Stomach smooth muscle (tissue), 2 donors: ENCODE measurements at regions not wholly inside any gene's neighbourhood (a gene's known extent, or its start where the extent isn't known, plus 50 kb on each side); places are given as distances from the start of the nearest gene placed in this dataset.
"Not testable (repeated sequence)": the region's sequence is repeated elsewhere in the genome, so short reads cannot be mapped to it uniquely, and the experiment has no call there.

Experiments
- H3K27ac ChIP-seq: one replicate; pipeline ENCODE4 v1.7.0; 2013; ENCODE audit warnings: mild to moderate bottlenecking, low read length, inconsistent platforms
- H3K27me3 ChIP-seq, 2 donors: one replicate each; pipeline ENCODE4 v1.7.0; 2013; ENCODE audit warnings: low read length in 2 of 2; ENCODE audit not compliant: insufficient read depth in 2 of 2, control insufficient read depth in 1 of 2
- H3K36me3 ChIP-seq, 2 donors: one replicate each; pipeline ENCODE4 v1.7.0; 2013; ENCODE audit warnings: low read length in 2 of 2; ENCODE audit not compliant: control insufficient read depth in 2 of 2, insufficient read depth in 2 of 2
- H3K4me1 ChIP-seq: one replicate; pipeline ENCODE4 v1.7.0; 2013; ENCODE audit warnings: low read length; ENCODE audit not compliant: control insufficient read depth, insufficient read depth
- H3K4me3 ChIP-seq, 2 donors: one replicate each; pipeline ENCODE4 v1.7.0; 2013; ENCODE audit warnings: low read length in 2 of 2
- H3K9ac ChIP-seq, 2 donors: one replicate each; pipeline ENCODE4 v1.7.0; 2013; ENCODE audit warnings: low read length in 2 of 2, mild to moderate bottlenecking in 1 of 2
- H3K9me3 ChIP-seq, 2 donors: one replicate each; pipeline ENCODE4 v1.7.0; 2013; ENCODE audit warnings: low read length in 2 of 2; ENCODE audit not compliant: control insufficient read depth in 2 of 2
- donor health status: healthy.
- donor health status: Pancreatic carcinoma.

GRCh38 chr9:89952401-89952800 is 347.6 kb downstream of the GADD45G start:
- H3K4me3 ChIP-seq: no peak overlapping the region
- no peaks in the 10 kb centered on the region for H3K27me3 ChIP-seq
- no peak overlapping the region for H3K27ac ChIP-seq
- peaks cover 0 to 2% of the 10 kb centered on the region in 2 donors for H3K9me3 ChIP-seq
- no peak overlapping the region for H3K9ac ChIP-seq
- H3K4me1 ChIP-seq: peaks cover 19% of the 10 kb centered on the region
- H3K36me3 ChIP-seq: no peaks in the 10 kb centered on the region

- H3K4me3 ChIP-seq, H3K36me3 ChIP-seq, H3K27me3 ChIP-seq, H3K9me3 ChIP-seq, H3K27ac ChIP-seq, H3K9ac ChIP-seq: not testable (repeated sequence)
- peaks cover 19% of the 10 kb centered on the region for H3K4me1 ChIP-seq
Observed at GRCh38 chr9:89953263-89953662, 348.5 kb downstream of the GADD45G start.

DNA sequence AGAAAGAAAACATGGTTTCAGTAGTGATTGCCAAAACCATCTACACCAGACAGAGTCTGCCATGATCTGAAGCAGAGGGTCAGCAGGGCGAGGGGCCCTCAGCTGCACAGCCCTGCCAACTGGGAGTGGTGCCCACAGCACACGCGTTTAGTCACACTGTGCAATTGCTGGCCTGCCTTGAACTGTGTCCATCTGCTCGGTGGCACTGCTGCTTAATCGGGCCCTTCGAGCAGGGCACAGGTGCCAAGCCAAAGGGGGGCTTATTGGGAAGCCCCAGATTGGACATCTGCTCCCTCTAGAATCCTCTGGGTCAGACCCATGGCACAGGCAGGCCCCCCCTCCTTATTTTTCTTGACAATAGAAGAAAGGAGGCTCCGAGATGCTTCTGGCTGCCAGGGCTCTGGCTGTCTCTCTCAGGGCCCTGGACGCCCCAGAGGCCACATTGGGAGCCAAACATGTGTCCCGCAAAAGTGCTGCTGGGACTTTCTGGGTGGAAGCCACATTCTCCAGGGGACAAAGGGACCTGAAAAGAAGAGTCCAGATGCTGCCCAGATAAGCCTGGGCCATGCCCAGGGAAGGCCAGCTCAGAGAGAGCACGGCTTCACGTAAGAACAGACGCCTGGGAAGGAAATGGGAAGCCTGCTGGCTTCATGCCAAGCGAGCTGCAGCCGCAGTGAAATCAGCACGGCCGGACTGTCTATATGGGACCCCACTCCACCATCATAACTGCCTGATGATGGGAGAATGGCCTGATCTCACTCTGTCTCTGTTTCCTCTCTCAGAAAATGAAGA is 349.2 kb downstream of the GADD45G start:
- Histone ChIP-seq H3K36me3 (no peaks in the 10 kb centered on the region), H3K27me3 (no peaks in the 10 kb centered on the region), H3K9ac (no peak overlapping the region), H3K27ac (no peak overlapping the region), H3K9me3 (peaks cover 0 to 2% of the 10 kb centered on the region in 2 donors), H3K4me1 (peaks cover 19% of the 10 kb centered on the region), H3K4me3 (no peak overlapping the region)

DNA sequence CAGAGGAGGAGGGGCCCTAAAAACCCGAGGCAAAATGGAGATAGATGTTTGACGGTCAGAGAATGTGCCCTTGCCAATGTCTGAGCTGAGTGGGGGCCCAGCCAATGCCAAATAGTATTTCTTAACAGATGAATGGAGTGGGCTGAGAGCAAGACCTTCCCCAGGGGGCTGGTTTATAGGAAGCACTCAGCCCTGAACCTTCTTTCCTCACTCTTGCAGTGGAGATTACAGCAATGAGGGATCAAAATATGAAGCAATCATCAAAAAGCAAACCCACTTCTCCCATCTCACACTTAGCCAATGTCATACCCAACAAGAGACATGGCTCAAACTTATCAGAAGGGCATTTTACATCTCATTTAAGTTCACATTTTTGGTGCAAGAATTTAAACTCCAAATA is 350.3 kb downstream of the GADD45G start:
- peaks cover 0 to 2% of the 10 kb centered on the region in 2 donors for H3K9me3 ChIP-seq
- no peak overlapping the region for H3K27ac ChIP-seq
- no peak overlapping the region for H3K4me3 ChIP-seq
- H3K36me3 ChIP-seq: no peaks in the 10 kb centered on the region
- peaks cover 19% of the 10 kb centered on the region for H3K4me1 ChIP-seq
- H3K27me3 ChIP-seq: no peaks in the 10 kb centered on the region
- no peak overlapping the region for H3K9ac ChIP-seq

GRCh38 chr9:89955626-89956025 is 350.8 kb downstream of the GADD45G start:
- peaks cover 0 to 2% of the 10 kb centered on the region in 2 donors for H3K9me3 ChIP-seq
- H3K27me3 ChIP-seq: no peaks in the 10 kb centered on the region
- no peaks in the 10 kb centered on the region for H3K36me3 ChIP-seq
- H3K9ac ChIP-seq: no peak overlapping the region
- no peak overlapping the region for H3K27ac ChIP-seq
- no peak overlapping the region for H3K4me3 ChIP-seq
- peaks cover 19% of the 10 kb centered on the region for H3K4me1 ChIP-seq

DNA sequence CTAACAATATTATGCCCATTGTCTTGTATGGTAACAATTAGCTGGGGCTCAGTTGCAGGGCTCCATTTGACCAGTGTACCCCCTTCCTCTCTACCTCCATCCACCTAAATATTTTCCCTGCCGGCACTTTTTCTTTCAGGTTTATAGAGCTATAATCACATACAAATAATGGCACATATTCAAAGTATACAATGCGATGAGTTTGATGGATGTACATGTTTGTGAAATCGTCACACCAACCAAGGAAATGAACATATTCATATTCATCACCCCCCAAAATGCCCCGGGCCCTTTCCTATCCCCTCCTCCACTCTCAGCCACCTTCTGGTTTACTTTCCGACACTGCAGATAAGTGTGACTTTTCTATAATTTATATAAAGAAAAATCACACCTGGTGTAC is 351.5 kb downstream of the GADD45G start:
- Histone ChIP-seq H3K9ac (no peak overlapping the region), H3K27ac (no peak overlapping the region), H3K36me3 (no peaks in the 10 kb centered on the region), H3K4me3 (no peak overlapping the region), H3K4me1 (peaks cover 19% of the 10 kb centered on the region), H3K9me3 (peaks cover 0 to 2% of the 10 kb centered on the region in 2 donors), H3K27me3 (no peaks in the 10 kb centered on the region)

- peaks cover 22% of the 10 kb centered on the region for H3K4me1 ChIP-seq
- no peak overlapping the region for H3K27ac ChIP-seq
- H3K9me3 ChIP-seq: peaks cover 0 to 2% of the 10 kb centered on the region in 2 donors
- no peak overlapping the region for H3K9ac ChIP-seq
- no peak overlapping the region for H3K4me3 ChIP-seq
- H3K27me3 ChIP-seq: no peaks in the 10 kb centered on the region
- H3K36me3 ChIP-seq: no peaks in the 10 kb centered on the region
Observed at GRCh38 chr9:89956907-89957306, 352.1 kb downstream of the GADD45G start.

- Histone ChIP-seq H3K36me3 (no peaks in the 10 kb centered on the region), H3K9me3 (no peaks in the 10 kb centered on the region), H3K4me1 (peaks cover 32% of the 10 kb centered on the region), H3K9ac (no peak overlapping the region), H3K27ac (no peak overlapping the region), H3K27me3 (no peaks in the 10 kb centered on the region), H3K4me3 (no peak overlapping the region)
Observed at GRCh38 chr9:89958086-89958485, 353.3 kb downstream of the GADD45G start.

DNA sequence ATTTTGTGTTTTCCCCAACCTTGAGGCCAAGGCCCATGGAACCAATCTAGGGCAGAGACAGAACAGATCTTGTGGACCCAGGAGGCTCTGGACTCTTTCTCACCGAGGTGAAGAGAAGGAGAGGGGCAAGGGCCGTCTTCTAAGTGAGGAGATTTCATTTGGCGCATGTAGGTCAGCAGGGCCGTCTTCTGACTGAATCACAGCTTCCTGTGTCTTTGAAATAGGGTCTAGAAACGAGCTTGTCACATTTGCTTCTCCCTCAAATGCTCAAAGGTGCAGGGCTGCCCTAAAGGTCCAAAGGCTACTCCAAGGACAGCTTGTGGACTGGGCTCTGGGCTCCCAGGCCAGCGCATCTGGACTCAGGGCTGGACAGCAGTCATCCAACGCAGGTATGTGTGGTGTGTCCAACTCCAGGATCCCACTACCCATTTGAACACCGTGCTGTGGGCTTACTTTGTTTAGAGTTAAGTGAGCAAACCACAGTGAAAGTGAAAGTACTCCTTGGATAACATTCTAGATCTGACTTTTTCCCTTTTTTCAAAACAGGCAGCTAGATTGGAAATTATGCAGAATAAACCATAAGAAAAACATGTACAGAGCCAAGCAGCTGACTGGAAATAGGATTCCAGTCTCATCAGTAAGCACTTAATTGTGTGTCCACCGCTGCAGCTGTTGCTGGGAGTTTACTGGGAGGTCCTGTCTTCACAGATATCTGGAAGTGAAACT is 357.0 kb downstream of the GADD45G start:
- H3K27me3 ChIP-seq: no peaks in the 10 kb centered on the region
- no peaks in the 10 kb centered on the region for H3K9me3 ChIP-seq
- H3K36me3 ChIP-seq: no peaks in the 10 kb centered on the region
- peak overlapping the region; percentile 54 to 64 for H3K4me3 ChIP-seq
- H3K9ac ChIP-seq: peak overlapping the region; percentile 13 to 51
- peaks cover 19% of the 10 kb centered on the region for H3K4me1 ChIP-seq
- H3K27ac ChIP-seq: peak overlapping the region; percentile 24

GRCh38 chr9:89963280-89963679 is 358.5 kb downstream of the GADD45G start:
- Histone ChIP-seq H3K4me1 (peaks cover 13% of the 10 kb centered on the region), H3K9me3 (no peaks in the 10 kb centered on the region), H3K4me3 (no peak overlapping the region), H3K36me3 (no peaks in the 10 kb centered on the region), H3K27me3 (no peaks in the 10 kb centered on the region), H3K27ac (no peak overlapping the region), H3K9ac (no peak overlapping the region)

GRCh38 chr9:89967527-89967926 is 362.7 kb downstream of the GADD45G start:
- no peaks in the 10 kb centered on the region for H3K27me3 ChIP-seq
- H3K27ac ChIP-seq: no peak overlapping the region
- no peak overlapping the region for H3K9ac ChIP-seq
- no peak overlapping the region for H3K4me3 ChIP-seq
- H3K9me3 ChIP-seq: no peaks in the 10 kb centered on the region
- H3K4me1 ChIP-seq: peaks cover 3% of the 10 kb centered on the region
- H3K36me3 ChIP-seq: no peaks in the 10 kb centered on the region
